GM21515 (cell line): ENCODE measurements at regions not wholly inside any gene's neighbourhood (a gene's known extent, or its start where the extent isn't known, plus 50 kb on each side); places are given as distances from the start of the nearest gene placed in this dataset.

ENCODE experiments used
- ATAC-seq: cut with Tn5 transposase; IDR thresholded peaks from one replicate; pipeline ENCODE4 v1.9.1; 2021; ENCODE audit not compliant: unreplicated experiment

- ATAC-seq: no peak
Measured at GRCh38 chr19:31500197-31500830, 151.1 kb upstream of the TSHZ3 start.

- ATAC-seq: no peak
Measured at GRCh38 chr19:31500946-31501345, 151.7 kb upstream of the TSHZ3 start.

- ATAC-seq: no peak
Measured at GRCh38 chr19:31501427-31502195, 152.4 kb upstream of the TSHZ3 start.

GRCh38 chr19:31502536-31503170 lies 153.4 kb upstream of the TSHZ3 start:
- ATAC-seq: no peak

- ATAC-seq: no peak
Measured at GRCh38 chr19:31503211-31503610, 154.0 kb upstream of the TSHZ3 start.

GRCh38 chr19:31504221-31504620 lies 155.0 kb upstream of the TSHZ3 start:
- ATAC-seq: no peak

GRCh38 chr19:31505596-31505910 lies 156.3 kb upstream of the TSHZ3 start:
- ATAC-seq: no peak

- ATAC-seq: no peak
Measured at GRCh38 chr19:31506102-31506501, 156.9 kb upstream of the TSHZ3 start.

- no peak for ATAC-seq
Measured at GRCh38 chr19:31510635-31511034, 161.4 kb upstream of the TSHZ3 start.

GRCh38 chr19:31511098-31511497 lies 161.9 kb upstream of the TSHZ3 start:
- ATAC-seq: no peak

GRCh38 chr19:31511696-31512095 lies 162.5 kb upstream of the TSHZ3 start:
- ATAC-seq: no peak

GRCh38 chr19:31512181-31512970 lies 163.1 kb upstream of the TSHZ3 start:
- no peak for ATAC-seq

- ATAC-seq: no peak
Measured at GRCh38 chr19:31513841-31514240, 164.6 kb upstream of the TSHZ3 start.

- no peak for ATAC-seq
Measured at GRCh38 chr19:31515931-31516330, 166.7 kb upstream of the TSHZ3 start.

GRCh38 chr19:31516756-31517155 lies 167.5 kb upstream of the TSHZ3 start:
- no peak for ATAC-seq

- ATAC-seq: no peak
Measured at GRCh38 chr19:31517224-31518180, 168.3 kb upstream of the TSHZ3 start.

GRCh38 chr19:31518216-31519020 lies 169.2 kb upstream of the TSHZ3 start:
- ATAC-seq: no peak

- ATAC-seq: no peak
Measured at GRCh38 chr19:31519256-31519655, 170.0 kb upstream of the TSHZ3 start.

GRCh38 chr19:31519908-31520307 lies 170.7 kb upstream of the TSHZ3 start:
- no peak for ATAC-seq

- ATAC-seq: no peak
Measured at GRCh38 chr19:31520633-31521032, 171.4 kb upstream of the TSHZ3 start.
